GM19452 (cell line): ENCODE measurements at regions not wholly inside any gene's neighbourhood (a gene's known extent, or its start where the extent isn't known, plus 50 kb on each side); places are given as distances from the start of the nearest gene placed in this dataset.

Experiments used
- ATAC-seq: cut with Tn5 transposase; IDR thresholded peaks from one replicate; pipeline ENCODE4 v1.9.1; 2021; ENCODE audit not compliant: unreplicated experiment

DNA sequence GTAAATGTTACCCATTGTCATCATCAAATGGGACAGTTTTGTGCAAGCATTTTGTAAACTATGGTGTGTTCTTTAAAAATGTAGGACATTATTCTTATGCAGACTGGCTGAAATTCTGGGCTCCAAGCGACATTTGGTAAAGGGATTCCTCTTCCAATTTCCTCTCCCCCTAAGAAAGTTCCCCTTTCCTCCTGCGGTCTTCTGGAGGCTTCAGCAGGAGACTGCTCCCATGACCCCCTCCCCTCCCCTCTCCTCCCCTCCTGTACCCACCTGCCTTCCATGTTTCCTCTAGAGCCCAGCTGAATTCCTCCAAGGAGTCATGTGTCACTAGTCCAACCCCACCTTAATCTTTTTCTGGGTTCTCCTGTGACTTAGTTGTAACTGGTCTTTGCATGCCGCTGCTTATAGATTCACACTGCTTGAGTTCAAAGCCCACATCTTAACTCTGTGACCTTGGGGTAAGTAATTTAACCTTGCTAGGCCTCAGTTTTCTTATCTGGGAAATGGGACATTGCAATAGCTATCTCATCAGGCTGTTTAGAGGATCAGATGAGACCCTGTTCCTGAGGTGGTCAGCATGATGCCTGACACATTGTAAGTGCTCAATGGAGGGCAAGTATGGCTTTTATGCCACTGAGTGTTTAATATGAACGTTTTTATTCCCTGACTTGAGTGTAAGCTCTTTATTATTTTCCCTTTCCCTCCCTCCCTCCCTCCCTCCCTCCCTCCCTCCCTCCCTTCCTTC is 69.9 kb upstream of the WDR26 start:
- no peak for ATAC-seq

GRCh38 chr1:224505454-224506093 is 71.0 kb upstream of the WDR26 start:
- ATAC-seq = no peak

DNA sequence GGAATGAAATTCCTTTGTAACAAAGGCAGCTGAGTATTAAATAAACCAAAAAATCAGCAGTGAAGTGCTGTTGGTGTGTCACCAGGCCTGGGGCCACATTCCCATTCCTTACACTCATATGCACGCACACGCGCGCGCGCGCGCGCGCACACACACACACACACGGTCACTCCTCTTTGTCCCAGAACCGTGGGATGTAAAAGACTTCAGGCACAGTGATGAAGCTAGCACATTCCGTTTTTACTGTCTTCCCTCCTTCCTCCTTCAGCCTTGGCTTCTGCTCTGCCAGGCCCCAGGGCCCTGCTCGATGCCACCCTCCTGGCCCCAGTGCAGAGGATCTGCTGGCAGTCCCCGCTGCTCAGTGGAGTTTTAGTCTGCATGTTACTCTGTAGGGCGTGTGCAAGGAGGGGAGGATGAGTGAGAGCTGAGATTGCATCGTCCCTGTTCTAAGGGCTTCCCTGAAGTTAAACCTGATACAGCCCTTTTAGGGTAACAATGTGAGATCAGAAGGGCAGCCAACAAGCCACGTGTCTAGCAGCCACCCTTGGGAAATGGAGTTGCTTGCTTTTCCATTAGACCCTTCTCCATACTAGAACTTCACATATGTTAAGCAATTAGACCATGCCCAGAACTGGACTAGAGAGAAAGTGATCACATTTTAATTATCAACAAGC is 71.7 kb upstream of the WDR26 start:
- ATAC-seq = no peak

- ATAC-seq = no peak
These were observed 73.3 kb upstream of the WDR26 start for GRCh38 chr1:224507771-224508523.

DNA sequence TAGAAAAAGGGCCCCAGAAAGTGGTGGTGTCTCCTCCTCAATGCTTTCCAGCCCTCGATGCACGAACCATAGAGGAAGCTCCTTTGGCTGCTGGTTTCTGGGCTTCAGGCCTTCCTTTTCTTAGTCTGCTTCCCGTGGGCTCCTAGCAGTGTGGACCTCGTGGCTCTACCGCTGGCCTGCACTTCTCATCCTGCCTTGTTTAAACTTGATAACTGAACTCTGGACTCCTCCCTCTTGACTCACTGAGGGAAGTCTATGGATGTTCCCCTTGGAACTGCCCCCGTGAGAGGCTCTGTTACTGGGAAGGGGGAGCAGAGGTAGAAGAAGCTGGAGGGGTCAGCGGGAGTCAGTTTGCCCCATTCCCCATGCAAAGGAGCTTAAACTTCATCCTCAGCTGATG is 75.3 kb upstream of the WDR26 start:
- ATAC-seq = no peak

DNA sequence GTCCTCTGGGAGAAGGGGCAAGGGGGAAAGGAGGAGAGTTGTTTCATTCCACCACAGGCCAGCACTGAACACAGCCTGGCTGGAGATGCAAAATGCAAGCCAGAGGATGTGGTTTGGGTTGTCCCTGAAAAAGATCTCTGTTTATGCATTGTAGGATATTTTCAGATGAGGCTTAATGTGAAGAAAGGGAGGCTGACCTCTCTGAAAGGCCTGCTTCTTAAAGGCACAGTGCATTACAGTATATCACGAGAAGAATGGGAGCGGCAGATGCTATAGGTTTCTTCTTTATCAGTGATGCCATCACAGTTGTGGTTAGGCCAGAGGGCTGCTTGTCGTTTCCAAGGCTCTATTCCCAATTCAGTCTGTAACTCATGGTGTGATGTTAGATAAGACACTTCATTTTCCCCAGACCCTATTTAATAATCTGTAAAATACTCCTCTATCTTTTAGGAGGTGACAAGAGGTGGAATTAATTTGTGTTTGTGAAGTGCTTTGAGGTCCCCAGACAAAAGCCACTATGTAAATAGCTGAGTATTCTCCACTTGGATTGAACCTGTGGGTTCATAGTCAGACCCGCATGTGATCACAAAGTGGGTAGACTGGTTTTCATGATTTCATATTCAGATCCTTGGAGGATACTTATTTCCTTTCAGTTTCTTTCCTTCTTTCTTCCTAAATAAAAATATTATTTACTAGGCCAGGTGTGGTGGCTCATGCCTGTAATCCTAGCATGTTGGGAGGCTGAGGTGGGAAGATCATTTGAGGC is 76.5 kb upstream of the WDR26 start:
- no peak for ATAC-seq

DNA sequence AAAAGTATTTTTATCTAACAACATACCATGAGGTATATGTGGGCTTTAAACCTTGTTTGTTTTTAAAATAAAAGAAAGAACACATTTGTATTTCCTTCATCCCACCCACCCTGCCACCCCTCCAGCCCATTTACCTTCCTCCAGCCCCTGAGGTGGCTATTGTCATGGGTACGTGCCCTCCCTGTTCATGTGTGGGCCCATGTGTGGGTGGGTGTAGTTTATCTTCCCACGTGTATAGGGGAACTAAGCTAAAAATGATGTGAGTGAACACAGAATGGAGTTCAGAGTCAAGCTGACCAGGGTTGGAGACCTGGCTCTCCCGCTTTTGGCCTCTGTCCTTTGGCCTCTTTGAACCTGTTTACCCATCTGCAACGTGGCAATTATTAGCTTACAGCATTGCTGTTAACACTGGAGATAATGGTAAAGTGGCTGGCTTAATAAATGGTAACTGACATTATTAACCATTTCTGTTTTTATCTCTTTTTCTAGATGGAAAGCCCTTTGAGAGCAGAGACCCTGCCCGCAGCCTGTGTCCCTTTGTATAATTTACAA is 78.1 kb upstream of the WDR26 start:
- no peak for ATAC-seq

DNA sequence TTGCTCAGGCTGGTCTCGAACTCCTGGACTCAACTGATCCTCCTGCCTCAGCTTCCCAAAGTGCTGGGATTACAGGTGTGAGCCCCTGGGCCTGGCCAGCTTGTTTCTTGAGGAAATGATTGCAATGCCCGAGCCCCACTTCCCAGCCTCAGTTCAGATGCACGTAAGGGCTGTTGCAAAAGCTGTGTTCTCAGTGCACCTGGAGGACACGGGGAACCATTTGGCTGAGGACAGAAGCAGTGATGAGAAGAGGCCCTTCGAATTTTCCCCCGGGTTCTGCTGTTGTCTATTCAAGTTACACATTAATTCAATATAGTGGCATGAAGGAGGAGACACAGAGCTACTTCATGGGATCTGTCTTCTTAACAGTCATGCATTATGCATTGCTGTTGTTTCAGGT is 78.8 kb upstream of the WDR26 start:
- peak; percentile 17 for ATAC-seq

GRCh38 chr1:224513787-224514209 is 79.2 kb upstream of the WDR26 start:
- ATAC-seq = peak; percentile 97

GRCh38 chr1:224517171-224517570 is 82.6 kb upstream of the WDR26 start:
- ATAC-seq = no peak

GRCh38 chr1:224518528-224518927 is 83.9 kb upstream of the WDR26 start:
- no peak for ATAC-seq

- ATAC-seq = no peak
These were observed 85.3 kb upstream of the WDR26 start for GRCh38 chr1:224519874-224520273.

- no peak for ATAC-seq
These were observed 86.2 kb upstream of the WDR26 start for GRCh38 chr1:224520808-224521207.

DNA sequence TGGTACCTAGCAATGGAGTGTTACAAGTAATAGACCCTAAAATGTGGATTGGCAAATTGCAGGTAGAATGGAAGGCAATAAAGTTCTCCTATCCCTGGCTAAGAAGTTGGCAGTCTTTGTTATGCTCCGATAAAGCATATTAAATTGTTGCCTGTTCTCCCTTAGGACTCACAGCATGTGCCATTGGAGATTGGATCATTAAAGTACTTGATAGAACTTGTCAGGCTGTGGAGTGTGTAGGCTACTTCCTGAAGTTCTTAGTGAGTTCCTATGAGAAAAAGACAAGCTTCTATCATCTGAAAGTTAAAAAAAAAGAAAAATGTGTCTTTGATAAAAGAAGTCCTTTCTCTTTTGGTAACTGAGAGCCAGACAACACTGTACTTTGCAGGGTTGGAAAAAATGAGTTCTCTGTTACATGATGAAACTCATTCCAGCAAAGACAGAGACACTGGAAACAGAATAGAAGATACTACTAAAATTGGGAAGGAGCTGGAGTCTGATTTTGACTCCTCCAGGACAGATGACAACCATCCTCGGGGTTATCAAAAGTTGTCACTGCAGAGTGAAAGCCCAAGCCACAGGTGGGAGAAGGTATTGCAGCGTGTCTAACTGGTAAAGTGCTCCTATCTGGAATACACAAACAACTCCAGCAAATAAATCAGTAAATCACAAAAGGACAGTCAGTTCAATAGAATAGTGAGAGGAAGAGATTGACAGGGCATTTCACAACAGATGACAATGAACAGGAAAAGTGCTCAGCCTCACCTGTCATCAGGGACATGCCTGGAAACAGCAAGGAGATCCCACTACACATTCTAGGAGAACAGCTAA is 87.5 kb upstream of the WDR26 start:
- no peak for ATAC-seq

DNA sequence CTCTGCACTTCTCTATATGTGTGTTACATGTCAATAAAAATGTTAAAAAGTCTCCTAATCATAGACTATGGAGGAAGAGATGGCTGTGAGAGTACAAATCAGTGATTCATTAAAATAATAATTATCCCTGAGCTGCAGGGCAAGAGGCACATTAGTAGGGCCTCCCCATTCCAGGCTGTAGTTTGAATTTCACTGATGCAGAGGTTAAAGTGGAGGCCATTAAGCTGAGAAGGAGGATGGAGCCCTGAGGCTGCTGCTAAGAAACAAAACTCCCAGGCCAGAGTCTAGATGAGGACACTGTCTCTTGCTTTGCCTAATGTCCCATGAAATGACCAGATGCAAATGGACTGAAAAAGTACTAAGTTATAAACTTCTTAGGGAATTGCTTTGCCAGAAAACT is 89.1 kb upstream of the WDR26 start:
- no peak for ATAC-seq

DNA sequence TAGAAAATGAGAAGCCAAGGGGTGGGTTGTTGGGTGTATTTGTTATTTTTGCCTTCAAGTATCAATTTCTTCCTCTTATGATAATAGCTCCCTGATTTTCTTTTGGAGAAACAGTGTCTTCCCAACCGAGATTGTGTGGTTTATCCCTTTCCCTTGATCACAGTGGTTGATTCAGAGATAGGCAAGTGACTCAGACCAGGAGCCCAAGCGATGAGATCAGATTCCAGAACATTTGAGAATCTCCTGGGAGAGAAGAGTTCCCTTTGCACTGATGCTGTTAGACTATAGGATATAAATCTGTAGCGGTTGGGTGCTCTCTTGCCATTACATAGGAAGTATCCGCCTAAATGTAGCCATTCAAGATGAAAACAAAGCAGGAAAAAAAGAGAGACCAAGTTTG is 90.1 kb upstream of the WDR26 start:
- ATAC-seq = no peak

- no peak for ATAC-seq
These were observed 90.6 kb upstream of the CNIH3 start for GRCh38 chr1:224525411-224526040.

- ATAC-seq = no peak
These were observed 89.3 kb upstream of the CNIH3 start for GRCh38 chr1:224526771-224527170.

- ATAC-seq = no peak
These were observed 87.2 kb upstream of the CNIH3 start for GRCh38 chr1:224528900-224529299.
